Left lobe of liver (tissue), 2 donors: ENCODE measurements at regions not wholly inside any gene's neighbourhood (a gene's known extent, or its start where the extent isn't known, plus 50 kb on each side); places are given as distances from the start of the nearest gene placed in this dataset.
"Not testable (repeated sequence)": the region's sequence is repeated elsewhere in the genome, so short reads cannot be mapped to it uniquely, and the experiment has no call there.

Source experiments
- ATAC-seq: fragments of 200-7000 bp; cut with Tn5 transposase; one replicate; pipeline ENCODE4 v1.9.1; 2020; ENCODE audit warnings: mild to moderate bottlenecking, moderate library complexity
- DNase-seq: peaks from one replicate; pipeline ENCODE4 v3.0.0-alpha.2; 2020; ENCODE audit warnings: low spot score
- donor health status: DM: no; HTN: no; CAD: no; lungs with moderate emphysema.
- donor health status: DM: no; HTN: yes; CAD: no.

DNA sequence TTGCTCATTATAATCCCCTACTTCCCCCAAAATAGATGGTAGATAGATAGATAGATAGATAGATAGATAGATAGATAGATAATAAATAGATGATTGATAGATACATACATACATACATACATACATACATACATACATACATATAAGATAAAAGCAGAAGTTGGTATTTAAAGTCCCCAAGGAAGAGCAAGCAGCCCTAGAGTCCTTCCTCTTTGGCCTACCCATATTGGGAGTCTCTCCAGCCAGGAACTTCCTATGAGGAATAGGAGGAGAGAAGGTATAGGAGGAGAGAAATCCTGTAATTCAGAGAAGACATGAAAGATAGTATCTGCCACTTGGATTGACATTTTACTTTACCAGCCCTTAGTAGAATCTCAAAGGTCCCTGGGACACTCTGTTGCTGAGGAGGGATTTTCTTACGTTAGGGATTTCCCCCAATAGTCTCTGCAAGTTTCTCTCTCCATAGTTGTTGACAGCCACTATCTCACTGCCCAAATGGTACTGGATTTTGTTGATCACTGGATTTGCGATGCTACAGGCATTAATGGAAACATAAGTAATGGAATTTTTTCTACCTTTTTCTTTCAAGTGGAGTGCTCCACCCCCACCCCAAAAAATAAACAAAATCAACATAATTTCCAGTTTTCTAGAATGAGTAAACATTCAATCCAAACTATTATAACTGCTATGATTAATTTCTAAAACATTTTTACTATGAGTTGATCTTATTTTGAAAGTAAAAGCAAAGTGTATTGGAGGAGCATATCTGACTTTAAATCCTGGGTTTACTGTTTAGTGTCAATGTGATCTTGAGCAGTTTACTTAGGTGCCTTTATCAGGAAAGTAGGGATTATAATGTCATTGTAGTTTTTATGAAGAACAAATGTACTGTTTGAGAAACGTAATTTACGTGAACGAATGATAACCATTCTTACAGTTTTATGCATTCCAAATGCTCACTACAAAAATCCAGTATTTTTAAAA lies 93.2 kb upstream of the TNFSF4 start:
- no peak for DNase-seq
- ATAC-seq = no peak

DNA sequence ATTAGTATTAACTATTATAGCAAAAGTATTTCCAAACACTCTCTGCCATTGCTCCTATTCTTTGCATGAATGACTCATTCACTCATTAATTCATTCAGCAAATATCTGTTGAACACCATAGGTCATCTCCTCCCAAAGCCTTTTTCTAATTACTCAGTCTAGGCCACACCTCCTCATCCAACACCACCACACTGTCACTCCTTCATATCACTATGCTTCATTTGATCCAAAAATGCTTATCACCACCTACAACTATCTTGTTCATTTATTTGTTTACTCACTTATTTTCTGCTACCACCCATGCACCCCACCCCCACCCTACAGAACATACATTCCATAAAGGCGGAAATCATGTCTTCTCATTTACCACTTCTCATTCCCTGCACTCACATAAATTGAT lies 94.4 kb upstream of the TNFSF4 start:
- ATAC-seq (no peak), DNase-seq (no peak)

- no peak for DNase-seq
- ATAC-seq = no peak
Observed at GRCh38 chr1:173302366-173302765, 95.2 kb upstream of the TNFSF4 start.

DNA sequence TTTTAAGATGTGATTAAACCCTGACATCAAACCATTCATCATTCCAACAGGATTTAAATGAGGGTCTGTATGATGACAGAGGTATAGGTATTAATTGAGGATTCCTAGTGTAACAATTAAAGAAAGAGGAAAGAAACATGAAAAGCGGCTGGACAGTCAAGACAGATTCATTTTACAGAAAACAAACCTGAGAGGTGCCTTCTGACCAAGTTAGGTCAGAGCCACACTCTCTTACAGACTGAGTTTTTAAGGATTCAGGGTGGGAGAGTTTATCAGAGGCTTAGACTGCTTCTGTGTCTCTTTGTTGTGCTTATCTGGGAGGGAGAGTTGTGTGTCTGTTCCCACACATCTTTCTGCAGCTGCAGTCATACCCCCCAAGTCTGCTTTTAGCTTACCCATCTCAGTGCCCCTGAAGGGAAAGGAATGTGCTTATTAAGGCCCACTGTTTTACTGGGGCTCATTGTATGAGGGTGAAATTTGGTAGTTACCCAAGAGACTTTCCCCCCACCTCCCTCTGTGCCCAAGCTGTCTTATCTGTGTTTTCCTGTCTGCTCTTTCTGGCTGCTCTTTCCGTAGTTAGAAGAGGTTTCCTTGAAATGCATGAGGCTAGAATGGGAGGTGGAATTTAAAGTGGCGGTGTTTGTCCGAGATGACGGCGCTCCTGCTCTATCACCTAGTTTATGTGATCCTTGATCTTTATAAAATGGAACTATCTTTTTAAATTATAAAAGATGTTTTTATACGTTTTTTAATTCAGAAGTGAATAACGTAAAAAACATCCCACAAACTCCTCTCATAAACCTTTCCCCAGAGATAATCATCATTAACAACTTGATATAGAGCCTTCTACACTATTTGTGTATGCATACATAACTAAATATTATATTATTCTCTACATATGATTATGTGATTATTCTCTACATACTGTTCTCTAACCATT lies 96.0 kb upstream of the TNFSF4 start:
- ATAC-seq = no peak
- DNase-seq = no peak

- DNase-seq (no peak), ATAC-seq (no peak)
Observed at GRCh38 chr1:173303984-173304383, 96.9 kb upstream of the TNFSF4 start.

GRCh38 chr1:173304529-173305227 lies 97.5 kb upstream of the TNFSF4 start:
- ATAC-seq (no peak), DNase-seq (no peak)

- DNase-seq (no peak), ATAC-seq (no peak)
Observed at GRCh38 chr1:173307845-173308244, 100.7 kb upstream of the TNFSF4 start.

- ATAC-seq (no peak), DNase-seq (no peak)
Observed at GRCh38 chr1:173314656-173315055, 107.5 kb upstream of the TNFSF4 start.

DNA sequence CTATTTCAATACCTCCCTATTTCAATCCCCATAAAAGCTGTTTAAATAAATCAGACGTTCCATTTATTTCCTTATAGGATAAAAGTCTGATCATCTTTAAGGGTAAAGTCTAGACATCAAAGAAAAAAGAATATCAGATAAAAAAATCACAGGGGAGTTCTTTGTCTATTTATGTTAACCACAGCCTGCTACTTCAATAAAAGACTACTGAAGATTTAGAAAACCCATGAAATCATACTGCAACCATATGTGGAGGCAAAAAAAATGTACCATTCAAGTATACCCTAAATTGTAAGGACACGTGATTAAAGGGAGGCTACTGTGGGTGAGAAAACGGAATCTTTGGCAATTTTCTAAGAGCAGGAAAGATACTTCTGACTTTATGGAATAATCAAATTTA lies 108.2 kb upstream of the TNFSF4 start:
- DNase-seq (no peak), ATAC-seq (no peak)

DNA sequence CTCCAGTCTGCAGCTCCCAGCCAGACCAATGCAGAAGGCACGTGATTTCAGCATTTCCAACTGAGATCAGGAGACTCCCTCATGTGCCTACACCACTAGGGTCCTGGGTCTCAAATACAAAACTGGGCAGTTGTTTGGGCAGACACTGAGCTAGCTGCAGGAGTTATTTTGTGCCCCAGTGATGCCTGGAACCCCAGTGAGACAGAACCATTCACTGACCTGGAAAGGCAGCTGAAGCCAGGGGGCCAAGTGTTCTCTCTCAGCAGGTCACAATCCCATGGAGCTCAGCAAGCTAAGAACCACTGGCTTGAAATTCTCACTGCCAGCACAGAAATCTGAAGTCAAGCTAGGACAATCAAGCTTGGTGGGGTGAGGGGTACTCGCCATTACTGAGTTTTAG lies 111.7 kb upstream of the TNFSF4 start:
- no peak for DNase-seq
- ATAC-seq = no peak

GRCh38 chr1:173324352-173324751 lies 117.2 kb upstream of the TNFSF4 start:
- not testable (repeated sequence) for DNase-seq, ATAC-seq

DNA sequence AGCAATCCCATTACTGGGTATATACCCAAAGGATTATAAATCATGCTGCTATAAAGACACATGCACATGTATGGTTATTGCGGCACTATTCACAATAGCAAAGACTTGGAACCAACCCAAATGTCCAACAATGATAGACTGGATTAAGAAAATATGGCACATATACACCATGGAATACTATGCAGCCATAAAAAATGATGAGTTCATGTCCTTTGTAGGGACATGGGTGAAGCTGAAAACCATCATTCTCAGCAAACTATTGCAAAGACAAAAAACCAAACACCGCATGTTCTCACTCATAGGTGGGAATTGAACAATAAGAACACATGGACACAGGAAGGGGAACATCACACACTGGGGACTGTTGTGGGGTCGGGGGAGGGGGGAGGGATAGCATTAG lies 120.9 kb upstream of the TNFSF4 start:
- not testable (repeated sequence) for ATAC-seq

GRCh38 chr1:173328961-173329360 lies 121.8 kb upstream of the TNFSF4 start:
- DNase-seq (no peak), ATAC-seq (no peak)

More for the DNA sequence above, 120.9 kb upstream of the TNFSF4 start:
- not testable (repeated sequence) for DNase-seq

GRCh38 chr1:173329726-173330125 lies 122.6 kb upstream of the TNFSF4 start:
- ATAC-seq (no peak), DNase-seq (no peak)

DNA sequence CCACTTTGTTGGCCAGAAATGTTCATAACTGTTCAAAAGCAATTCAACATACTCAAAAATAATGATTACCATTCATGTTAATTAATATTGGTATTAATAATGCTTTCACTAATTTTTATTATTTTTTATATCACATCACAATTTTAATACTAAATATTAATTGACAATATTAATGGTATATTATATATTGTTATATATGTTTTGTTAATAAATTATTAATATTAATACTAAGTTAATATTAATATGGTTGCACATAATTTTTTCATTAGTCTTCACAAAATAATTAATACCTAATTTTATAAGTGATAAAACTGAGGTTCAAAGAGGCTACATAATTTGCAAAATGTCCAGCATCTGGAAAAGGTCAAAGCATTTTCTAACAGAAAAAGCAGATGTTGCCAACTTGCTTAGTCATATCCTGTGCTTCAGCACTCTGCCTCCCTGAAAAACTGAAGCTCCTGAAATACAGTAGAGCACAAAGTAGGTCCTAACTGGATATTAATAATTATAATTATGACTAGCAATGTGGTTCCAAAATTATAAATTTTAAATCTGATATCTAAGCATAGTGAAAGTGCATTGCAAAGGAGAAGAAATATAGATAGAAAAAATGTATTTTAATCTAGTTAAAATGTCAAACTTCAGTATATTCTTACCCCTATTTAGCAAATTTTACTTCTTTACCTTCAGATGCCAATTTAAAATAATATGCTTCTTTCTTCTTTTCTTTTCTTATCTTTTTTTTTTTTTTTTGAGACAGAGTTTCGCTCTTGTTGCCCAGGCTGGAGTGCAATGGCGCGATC lies 123.2 kb upstream of the TNFSF4 start:
- ATAC-seq = no peak
- no peak for DNase-seq

GRCh38 chr1:173330952-173331548 lies 123.9 kb upstream of the TNFSF4 start:
- ATAC-seq = not testable (repeated sequence)

GRCh38 chr1:173332026-173332425 lies 124.9 kb upstream of the TNFSF4 start:
- DNase-seq = no peak
- no peak for ATAC-seq

More at GRCh38 chr1:173330952-173331548, 123.9 kb upstream of the TNFSF4 start:
- not testable (repeated sequence) for DNase-seq

GRCh38 chr1:173333581-173333980 lies 126.5 kb upstream of the TNFSF4 start:
- DNase-seq (no peak), ATAC-seq (no peak)

DNA sequence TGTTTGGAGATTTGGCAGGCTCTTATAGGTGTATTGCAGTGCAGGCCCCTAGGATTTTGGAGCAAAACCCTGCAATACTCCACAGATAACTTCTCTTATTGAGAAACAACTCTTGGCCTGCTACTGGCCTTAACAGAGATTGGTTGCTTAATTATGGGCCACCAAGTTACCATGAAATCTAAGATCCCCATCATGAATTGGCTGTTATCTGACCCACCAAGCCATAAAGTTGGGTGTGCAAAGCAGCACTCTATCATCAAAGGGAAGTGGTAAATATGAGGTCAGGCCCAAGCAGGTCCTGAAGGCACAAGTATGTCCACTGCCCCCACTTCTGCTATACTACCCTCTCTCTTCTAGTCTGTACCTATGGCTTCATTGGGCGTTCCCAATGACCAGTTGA lies 130.0 kb upstream of the TNFSF4 start:
- DNase-seq = no peak
- no peak for ATAC-seq

DNA sequence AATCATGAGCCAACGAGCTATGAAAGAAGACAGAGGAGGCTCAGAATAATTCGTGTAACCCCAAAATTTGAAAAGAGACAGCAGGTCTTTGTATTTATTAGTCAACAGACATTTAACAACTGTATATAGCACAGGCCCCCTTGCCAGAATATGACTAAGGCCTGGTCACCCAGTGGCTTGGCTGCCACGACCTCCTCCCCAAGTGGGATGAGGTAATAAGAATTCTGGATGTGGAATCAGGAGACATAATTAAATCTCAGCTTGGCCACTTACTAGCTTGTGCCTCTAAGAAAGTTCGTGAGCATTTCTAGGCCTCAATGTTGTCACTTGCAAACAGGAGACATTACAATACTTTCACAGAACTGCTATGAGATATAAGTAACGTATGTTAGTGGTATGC lies 134.2 kb upstream of the TNFSF4 start:
- ATAC-seq = no peak

More for the DNA sequence above, 134.2 kb upstream of the TNFSF4 start:
- DNase-seq = no peak
